ENCODE measurements at regions not wholly inside any gene's neighbourhood (a gene's known extent, or its start where the extent isn't known, plus 50 kb on each side); places are given as distances from the start of the nearest gene placed in this dataset.
"Not testable (repeated sequence)": the region's sequence is repeated elsewhere in the genome, so short reads cannot be mapped to it uniquely, and the experiment has no call there.

- not testable (repeated sequence) for TF ChIP-seq FOXK2 (IDR thresholded peaks at IDR 0.05); CTBP1 (IDR thresholded peaks at IDR 0.05; ENCODE audit: borderline replicate concordance); HDGF (IDR thresholded peaks at IDR 0.05; ENCODE audit: borderline replicate concordance); BHLHE40 (IDR thresholded peaks at IDR 0.05; ENCODE audit: borderline replicate concordance); NFRKB (IDR thresholded peaks at IDR 0.05); TARDBP (IDR thresholded peaks at IDR 0.05); FOXM1 (IDR thresholded peaks at IDR 0.05; ENCODE audit: borderline replicate concordance); SP1 (IDR thresholded peaks at IDR 0.05); FOXA1 (IDR thresholded peaks at IDR 0.05); ARNT (IDR thresholded peaks at IDR 0.05); ELF4 (IDR thresholded peaks at IDR 0.05)
Observed at GRCh38 chr4:83943691-83944090, 407.8 kb downstream of the GPAT3 start.
